A549 (cell line): ENCODE measurements at regions not wholly inside any gene's neighbourhood (a gene's known extent, or its start where the extent isn't known, plus 50 kb on each side); places are given as distances from the start of the nearest gene placed in this dataset.

Experiments used
- ATAC-seq, 2 experiments: fragments of 200-7000 bp in 1 of 2; fragments of >200 bp in 1 of 2; cut with Nextera tagmentation in 1 of 2; cut with Tn5 transposase in 1 of 2; 3 replicates each; pipeline versions ENCODE4 v1.8.0 to v1.9.1; 2018 to 2020; ENCODE audit warnings: mild to moderate bottlenecking in 1 of 2, moderate library complexity in 1 of 2
- CTCF ChIA-PET: fragments of 300-600 bp; sonication (Branson Sonifier 250); formaldehyde crosslinking; extraction: SDS; loops from one replicate; lab custom pipeline; 2021; ENCODE audit warnings: antibody characterized with exemption, inconsistent platforms; lab: Yijun Ruan, JAX
- POLR2A ChIA-PET: fragments of 350-600 bp; formaldehyde crosslinking; extraction: SDS; loops from one replicate; lab custom pipeline; 2021; ENCODE audit warnings: antibody characterized with exemption, inconsistent platforms; lab: Yijun Ruan, JAX
- DNase-seq, 2 experiments: peaks; one replicate each; pipeline versions ENCODE4 v3.0.0 to v3.0.0-alpha.2; 2011 to 2016; ENCODE audit warnings: low read depth in 1 of 2, low spot score in 1 of 2
- FAIRE-seq: peaks from 2 replicates; lab custom pipeline; 2011; peaks lifted over from hg19 to GRCh38; lab: Jason Lieb, UNC
- H3K27ac ChIP-seq, 2 experiments: fragments of >200 bp; sonication (Bioruptor Twin); formaldehyde crosslinking; 3 replicates each; pipeline ENCODE4 v1.5.1; 2016 to 2017
- H3K4me1 ChIP-seq: fragments of >200 bp; sonication (Bioruptor Twin); formaldehyde crosslinking; 3 replicates; pipeline ENCODE4 v1.6.1; 2016
- H3K4me2 ChIP-seq: fragments of >200 bp; sonication (Bioruptor Twin); formaldehyde crosslinking; 3 replicates; pipeline ENCODE4 v1.6.1; 2016
- H3K4me3 ChIP-seq: fragments of >200 bp; sonication (Bioruptor Twin); formaldehyde crosslinking; 3 replicates; pipeline ENCODE4 v1.5.1; 2016
- H3K9me3 ChIP-seq: fragments of >200 bp; sonication (Bioruptor Twin); formaldehyde crosslinking; 3 replicates; pipeline ENCODE4 v1.6.1; 2016
- CBX2 ChIP-seq: fragments of 200-600 bp; sonication (generic); IDR thresholded peaks from 2 replicates; pipeline ENCODE4 v1.6.1; 2016; ENCODE audit warnings: low read depth, mild to moderate bottlenecking, borderline replicate concordance
- CEBPB ChIP-seq, 2 experiments: fragments of >200 bp in 1 of 2; sonication (Bioruptor Twin) in 1 of 2; formaldehyde crosslinking in 1 of 2; IDR thresholded peaks; 2 replicates each; pipeline ENCODE4 v1.6.1; 2012 to 2016
- CHD4 ChIP-seq: fragments of 200-600 bp; sonication (generic); IDR thresholded peaks from 2 replicates; pipeline ENCODE4 v1.6.1; 2016; ENCODE audit warnings: antibody characterized with exemption, mild to moderate bottlenecking, borderline replicate concordance
- EP300 ChIP-seq, 2 experiments: fragments of >200 bp; sonication (Bioruptor Twin); formaldehyde crosslinking; IDR thresholded peaks; 2 replicates in 1 of 2; 3 replicates in 1 of 2; pipeline ENCODE4 v1.6.1; 2016 to 2017
- FOXS1 ChIP-seq: fragments of 250-450 bp; sonication (Bioruptor Pico); IDR thresholded peaks from 2 replicates; pipeline ENCODE4 v1.5.0; 2020; ENCODE audit warnings: mild to moderate bottlenecking, moderate library complexity
- JUN ChIP-seq, 2 experiments: fragments of >200 bp; sonication (Bioruptor Twin); formaldehyde crosslinking; IDR thresholded peaks; 2 replicates in 1 of 2; 3 replicates in 1 of 2; pipeline ENCODE4 v1.6.1; 2016 to 2017
- JUNB ChIP-seq: fragments of >200 bp; sonication (Bioruptor Twin); formaldehyde crosslinking; IDR thresholded peaks from 2 replicates; pipeline ENCODE4 v1.6.1; 2016
- KDM5A ChIP-seq: fragments of 200-600 bp; sonication (generic); IDR thresholded peaks from 2 replicates; pipeline ENCODE4 v1.6.1; 2016; ENCODE audit warnings: antibody characterized with exemption, mild to moderate bottlenecking
- MAFK ChIP-seq: fragments of 450-650 bp; IDR thresholded peaks from 2 replicates; pipeline ENCODE4 v1.6.1; 2014; ENCODE audit not compliant: partially characterized antibody
- NFE2L2 ChIP-seq: fragments of 150-350 bp; conservative IDR thresholded peaks from 2 replicates; pipeline ENCODE4 v1.6.1; 2014; ENCODE audit warnings: low read length
- RAD21 ChIP-seq, 2 experiments: fragments of >200 bp in 1 of 2; sonication (Bioruptor Twin) in 1 of 2; formaldehyde crosslinking in 1 of 2; IDR thresholded peaks in 1 of 2; conservative IDR thresholded peaks in 1 of 2; 2 replicates in 1 of 2; 3 replicates in 1 of 2; pipeline ENCODE4 v1.6.1; 2012 to 2018; ENCODE audit warnings: inconsistent platforms in 1 of 2
- RARB ChIP-seq: fragments of 250-450 bp; sonication (Bioruptor Pico); IDR thresholded peaks from 2 replicates; pipeline ENCODE4 v1.8.0; 2021; ENCODE audit warnings: mild to moderate bottlenecking, moderate library complexity
- RCOR1 ChIP-seq: fragments of 150-350 bp; IDR thresholded peaks from 2 replicates; pipeline ENCODE4 v1.6.1; 2014; ENCODE audit warnings: antibody characterized with exemption, low read length, low read depth
- RFX5 ChIP-seq: fragments of 450-650 bp; IDR thresholded peaks from 2 replicates; pipeline ENCODE4 v1.7.1; 2014; ENCODE audit warnings: antibody characterized with exemption, mild to moderate bottlenecking, moderate library complexity
- SMC3 ChIP-seq: fragments of >200 bp; sonication (Bioruptor Twin); formaldehyde crosslinking; IDR thresholded peaks from 3 replicates; pipeline ENCODE4 v1.6.1; 2018; ENCODE audit warnings: inconsistent platforms
- SREBF2 ChIP-seq: fragments of 450-650 bp; IDR thresholded peaks from 2 replicates; pipeline ENCODE4 v1.6.1; 2014; ENCODE audit warnings: mild to moderate bottlenecking, moderate library complexity
- ZC3H11A ChIP-seq: fragments of 450-650 bp; IDR thresholded peaks from 2 replicates; pipeline ENCODE4 v1.6.1; 2014; ENCODE audit warnings: antibody characterized with exemption, mild to moderate bottlenecking
- ZNF302 ChIP-seq: fragments of 250-450 bp; sonication (Bioruptor Pico); IDR thresholded peaks from 2 replicates; pipeline ENCODE4 v1.9.0; 2021; ENCODE audit warnings: inconsistent platforms, mild to moderate bottlenecking, moderate library complexity
- WGBS: methylation state at CpG from one replicate; pipeline ENCODE4 v1.1.6; 2017; ENCODE audit errors: missing lambda C conversion rate; 5-methylcytosine and 5-hydroxymethylcytosine counted together
- TF ChIP-seq, protein P1 (sequence below): IDR thresholded peaks from 2 replicates; pipeline ENCODE4 v1.6.1; 2012
- TF ChIP-seq, protein P2 (sequence below): fragments of >200 bp; sonication (Bioruptor Twin); formaldehyde crosslinking; IDR thresholded peaks from 3 replicates; pipeline ENCODE4 v1.6.1; 2016
- TF ChIP-seq, protein P3 (sequence below): fragments of 450-650 bp; IDR thresholded peaks from 2 replicates; pipeline ENCODE4 v1.6.1; 2014; ENCODE audit warnings: antibody characterized with exemption
- TF ChIP-seq, protein P4 (sequence below): fragments of 200-600 bp; sonication (generic); IDR thresholded peaks from 2 replicates; pipeline ENCODE4 v1.6.1; 2016; ENCODE audit warnings: antibody characterized with exemption, mild to moderate bottlenecking, moderate library complexity

DNA sequence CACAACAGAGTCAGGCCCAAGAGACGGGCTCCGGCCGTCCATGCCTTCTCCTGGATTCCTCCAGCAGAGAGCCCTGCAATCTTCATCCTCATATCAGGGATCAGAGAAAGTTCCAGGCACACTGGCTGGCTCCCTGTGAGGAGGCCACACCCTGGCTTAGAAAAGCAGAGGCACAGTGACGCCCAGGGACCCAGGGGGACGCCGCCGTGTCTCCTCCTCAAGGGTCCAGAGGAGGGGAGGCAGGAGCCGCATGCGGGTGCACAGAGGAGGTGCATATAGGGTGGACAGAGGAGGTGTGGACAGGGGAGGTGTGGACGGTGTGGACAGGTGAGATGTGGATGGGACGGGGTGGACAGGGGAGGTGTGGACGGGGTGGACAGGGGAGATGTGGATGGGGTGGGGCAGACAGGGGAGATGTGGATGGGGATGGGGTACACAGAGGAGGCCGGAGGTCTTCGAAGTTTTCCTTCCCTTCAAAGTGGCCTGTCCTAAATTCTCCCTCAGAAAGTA is 1521.9 kb downstream of the BRD1 start:
- CTCF ChIA-PET: no interaction called here
- ATAC-seq: no peak
- WGBS: 81% methylated on average over 10 of the region's 14 CpGs
- DNase-seq: no peak
- Histone ChIP-seq H3K27ac (no peak overlapping the region; a peak in 1 of 6 replicates), H3K4me2 (no peak overlapping the region), H3K4me1 (no peaks in the 10 kb centered on the region), H3K4me3 (no peak overlapping the region), H3K9me3 (no peaks in the 10 kb centered on the region; the same call in 2 of the 3 replicates)
- FAIRE-seq: no peak
- POLR2A ChIA-PET: no interaction called here
- no peak for TF ChIP-seq ZC3H11A
- no peak for TF ChIP-seq ZNF302

DNA sequence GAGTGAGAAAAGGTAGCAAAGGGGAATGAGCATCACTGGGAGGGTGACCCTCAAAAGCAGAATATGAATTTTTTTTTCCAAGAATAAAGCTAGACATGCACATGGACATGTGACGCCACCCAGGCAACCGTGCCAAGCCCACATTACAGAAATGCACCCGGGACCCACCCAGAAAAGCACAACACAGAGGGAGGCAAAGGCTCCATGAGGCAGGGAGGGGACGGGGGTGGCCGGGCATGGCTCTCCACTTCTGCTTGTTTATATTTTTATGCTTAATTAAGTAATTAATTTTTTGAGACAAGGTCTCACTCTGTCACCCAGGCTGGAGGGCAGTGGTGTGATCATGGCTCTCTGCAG is 1524.3 kb downstream of the BRD1 start:
- POLR2A ChIA-PET: no interaction called here
- TF ChIP-seq RARB (CRISPR knock-in tag) (no peak), JUN (IDR thresholded peaks at IDR 0.05) (no peak), RCOR1 (no peak), CHD4 (no peak), RAD21 (conservative IDR thresholded peaks at IDR 0.05 in 1 of 2, IDR thresholded peaks at IDR 0.05 in 1 of 2) (no peak), ZNF302 (no peak), SMC3 (no peak)
- TF ChIP-seq, protein P1, sequence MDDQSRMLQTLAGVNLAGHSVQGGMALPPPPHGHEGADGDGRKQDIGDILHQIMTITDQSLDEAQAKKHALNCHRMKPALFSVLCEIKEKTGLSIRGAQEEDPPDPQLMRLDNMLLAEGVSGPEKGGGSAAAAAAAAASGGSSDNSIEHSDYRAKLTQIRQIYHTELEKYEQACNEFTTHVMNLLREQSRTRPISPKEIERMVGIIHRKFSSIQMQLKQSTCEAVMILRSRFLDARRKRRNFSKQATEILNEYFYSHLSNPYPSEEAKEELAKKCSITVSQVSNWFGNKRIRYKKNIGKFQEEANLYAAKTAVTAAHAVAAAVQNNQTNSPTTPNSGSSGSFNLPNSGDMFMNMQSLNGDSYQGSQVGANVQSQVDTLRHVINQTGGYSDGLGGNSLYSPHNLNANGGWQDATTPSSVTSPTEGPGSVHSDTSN: no peak
- FAIRE-seq: no peak
- no peak for ATAC-seq
- DNase-seq: no peak
- no peaks in the 10 kb centered on the region for H3K9me3 ChIP-seq
- no peaks in the 10 kb centered on the region for H3K4me1 ChIP-seq
- H3K4me3 ChIP-seq: no peak overlapping the region
- CTCF ChIA-PET: no interaction called here
- 91% methylated on average over 5 of the region's 5 CpGs for WGBS
- no peak overlapping the region for H3K4me2 ChIP-seq
- no peak overlapping the region for H3K27ac ChIP-seq

DNA sequence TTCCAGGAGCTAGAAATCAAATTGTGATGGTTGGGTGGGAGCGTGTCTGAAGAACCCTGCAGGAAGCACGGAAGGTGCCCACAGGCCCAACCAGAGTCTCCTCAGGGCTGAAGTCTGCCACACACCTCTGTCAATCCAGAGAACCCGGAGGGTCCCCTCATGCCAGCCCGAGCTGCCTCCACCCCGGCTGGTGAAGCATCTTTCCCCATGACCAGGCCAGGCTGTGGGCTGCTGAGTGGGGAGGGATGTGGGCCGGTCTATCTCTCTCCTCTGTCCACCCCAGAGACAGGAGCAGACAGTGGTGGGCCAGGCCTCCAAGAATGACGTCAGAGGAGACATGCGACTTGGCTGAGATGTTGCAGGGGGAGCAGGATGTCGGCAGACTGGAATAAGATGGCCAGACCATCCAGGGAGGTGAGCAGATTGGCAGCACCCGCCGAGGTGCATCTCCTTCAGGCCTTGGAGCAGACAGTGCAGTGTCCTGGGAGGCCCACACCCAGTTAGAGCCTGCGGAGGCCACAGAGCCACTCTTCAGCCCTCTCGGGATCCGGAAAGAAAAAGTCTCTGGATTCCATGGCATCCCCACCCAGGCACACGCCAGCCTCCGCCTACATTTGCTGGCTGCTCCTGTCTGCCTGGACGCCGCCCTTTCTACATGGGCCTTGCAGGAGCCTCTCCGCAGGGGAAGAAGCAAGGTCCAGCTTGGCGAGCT is 1524.9 kb downstream of the BRD1 start:
- ATAC-seq: no peak
- DNase-seq: no peak
- Histone ChIP-seq H3K4me3 (no peak overlapping the region), H3K27ac (no peak overlapping the region), H3K9me3 (no peaks in the 10 kb centered on the region), H3K4me1 (no peaks in the 10 kb centered on the region), H3K4me2 (no peak overlapping the region)
- no peak for FAIRE-seq
- 87% methylated on average over 16 of the region's 20 CpGs for WGBS
- ChIA-PET POLR2A (no interaction called here), CTCF (no interaction called here)
- no peak for TF ChIP-seq SREBF2
- no peak for TF ChIP-seq EP300 (IDR thresholded peaks at IDR 0.05)
- no peak for TF ChIP-seq ZC3H11A
- no peak for TF ChIP-seq CBX2
- TF ChIP-seq CHD4: no peak
- no peak for TF ChIP-seq RARB (CRISPR knock-in tag)
- no peak for TF ChIP-seq RAD21 (conservative IDR thresholded peaks at IDR 0.05 in 1 of 2, IDR thresholded peaks at IDR 0.05 in 1 of 2)
- no peak for TF ChIP-seq NFE2L2
- no peak for TF ChIP-seq MAFK
- TF ChIP-seq RFX5: no peak
- TF ChIP-seq, protein P2, sequence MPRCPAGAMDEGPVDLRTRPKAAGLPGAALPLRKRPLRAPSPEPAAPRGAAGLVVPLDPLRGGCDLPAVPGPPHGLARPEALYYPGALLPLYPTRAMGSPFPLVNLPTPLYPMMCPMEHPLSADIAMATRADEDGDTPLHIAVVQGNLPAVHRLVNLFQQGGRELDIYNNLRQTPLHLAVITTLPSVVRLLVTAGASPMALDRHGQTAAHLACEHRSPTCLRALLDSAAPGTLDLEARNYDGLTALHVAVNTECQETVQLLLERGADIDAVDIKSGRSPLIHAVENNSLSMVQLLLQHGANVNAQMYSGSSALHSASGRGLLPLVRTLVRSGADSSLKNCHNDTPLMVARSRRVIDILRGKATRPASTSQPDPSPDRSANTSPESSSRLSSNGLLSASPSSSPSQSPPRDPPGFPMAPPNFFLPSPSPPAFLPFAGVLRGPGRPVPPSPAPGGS: no peak
- no peak for TF ChIP-seq KDM5A
- TF ChIP-seq, protein P3, sequence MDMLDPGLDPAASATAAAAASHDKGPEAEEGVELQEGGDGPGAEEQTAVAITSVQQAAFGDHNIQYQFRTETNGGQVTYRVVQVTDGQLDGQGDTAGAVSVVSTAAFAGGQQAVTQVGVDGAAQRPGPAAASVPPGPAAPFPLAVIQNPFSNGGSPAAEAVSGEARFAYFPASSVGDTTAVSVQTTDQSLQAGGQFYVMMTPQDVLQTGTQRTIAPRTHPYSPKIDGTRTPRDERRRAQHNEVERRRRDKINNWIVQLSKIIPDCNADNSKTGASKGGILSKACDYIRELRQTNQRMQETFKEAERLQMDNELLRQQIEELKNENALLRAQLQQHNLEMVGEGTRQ: no peak
- TF ChIP-seq FOXS1 (CRISPR knock-in tag): no peak
- TF ChIP-seq RCOR1: no peak
- no peak for TF ChIP-seq CEBPB (IDR thresholded peaks at IDR 0.05)
- TF ChIP-seq, protein P1: no peak
- no peak for TF ChIP-seq JUNB
- TF ChIP-seq, protein P4, sequence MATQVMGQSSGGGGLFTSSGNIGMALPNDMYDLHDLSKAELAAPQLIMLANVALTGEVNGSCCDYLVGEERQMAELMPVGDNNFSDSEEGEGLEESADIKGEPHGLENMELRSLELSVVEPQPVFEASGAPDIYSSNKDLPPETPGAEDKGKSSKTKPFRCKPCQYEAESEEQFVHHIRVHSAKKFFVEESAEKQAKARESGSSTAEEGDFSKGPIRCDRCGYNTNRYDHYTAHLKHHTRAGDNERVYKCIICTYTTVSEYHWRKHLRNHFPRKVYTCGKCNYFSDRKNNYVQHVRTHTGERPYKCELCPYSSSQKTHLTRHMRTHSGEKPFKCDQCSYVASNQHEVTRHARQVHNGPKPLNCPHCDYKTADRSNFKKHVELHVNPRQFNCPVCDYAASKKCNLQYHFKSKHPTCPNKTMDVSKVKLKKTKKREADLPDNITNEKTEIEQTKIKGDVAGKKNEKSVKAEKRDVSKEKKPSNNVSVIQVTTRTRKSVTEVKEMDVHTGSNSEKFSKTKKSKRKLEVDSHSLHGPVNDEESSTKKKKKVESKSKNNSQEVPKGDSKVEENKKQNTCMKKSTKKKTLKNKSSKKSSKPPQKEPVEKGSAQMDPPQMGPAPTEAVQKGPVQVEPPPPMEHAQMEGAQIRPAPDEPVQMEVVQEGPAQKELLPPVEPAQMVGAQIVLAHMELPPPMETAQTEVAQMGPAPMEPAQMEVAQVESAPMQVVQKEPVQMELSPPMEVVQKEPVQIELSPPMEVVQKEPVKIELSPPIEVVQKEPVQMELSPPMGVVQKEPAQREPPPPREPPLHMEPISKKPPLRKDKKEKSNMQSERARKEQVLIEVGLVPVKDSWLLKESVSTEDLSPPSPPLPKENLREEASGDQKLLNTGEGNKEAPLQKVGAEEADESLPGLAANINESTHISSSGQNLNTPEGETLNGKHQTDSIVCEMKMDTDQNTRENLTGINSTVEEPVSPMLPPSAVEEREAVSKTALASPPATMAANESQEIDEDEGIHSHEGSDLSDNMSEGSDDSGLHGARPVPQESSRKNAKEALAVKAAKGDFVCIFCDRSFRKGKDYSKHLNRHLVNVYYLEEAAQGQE: no peak
- TF ChIP-seq, all 56 proteins: peak for 0
